NCI-H2196 (cell line): ENCODE measurements at regions not wholly inside any gene's neighbourhood (a gene's known extent, or its start where the extent isn't known, plus 50 kb on each side); places are given as distances from the start of the nearest gene placed in this dataset.

Source experiments
- DNase-seq: peaks from one replicate; lab custom pipeline; 2025; ENCODE audit not compliant: unreplicated experiment; lab: John Stamatoyannopoulos, UW

DNA sequence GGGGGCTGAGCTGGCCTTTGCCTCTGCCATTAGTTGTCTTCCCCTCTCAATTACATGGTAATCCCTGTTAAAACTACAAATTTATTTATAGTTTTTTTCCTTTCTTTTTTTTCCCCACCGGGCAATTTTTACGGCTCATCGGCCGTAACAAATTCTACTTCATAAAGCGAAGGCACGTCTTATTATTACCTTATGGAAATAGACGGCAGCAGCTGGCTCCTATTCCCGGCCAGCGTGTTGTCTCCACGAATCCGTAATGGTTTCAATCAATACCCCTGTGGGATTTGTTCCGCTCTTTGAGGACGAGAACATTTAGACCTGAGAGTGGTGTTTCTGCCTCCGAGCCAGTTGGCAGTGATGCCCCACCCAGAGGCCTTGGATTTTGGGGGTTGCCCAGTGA lies 52.4 kb upstream of the IGSF21 start:
- no peak for DNase-seq

DNA sequence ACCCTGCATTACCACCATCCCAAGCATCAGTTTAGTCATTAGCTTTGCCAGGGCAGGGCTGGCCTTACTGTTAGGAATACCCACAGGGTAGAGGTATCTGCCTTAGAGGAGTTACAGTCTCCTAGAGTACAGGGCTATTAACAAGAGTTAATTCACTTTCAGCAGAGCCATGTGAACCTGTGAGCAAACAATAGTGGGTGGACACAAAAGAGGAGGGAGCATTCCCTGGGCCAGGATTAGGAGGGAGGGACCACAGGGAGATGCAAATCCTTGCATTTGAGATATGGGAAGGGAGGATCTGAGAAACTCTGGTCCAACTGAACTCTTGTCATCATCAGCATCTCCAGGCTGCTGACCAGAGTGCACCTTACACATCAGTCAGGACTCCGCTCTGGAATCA lies 51.1 kb upstream of the IGSF21 start:
- DNase-seq: no peak

DNA sequence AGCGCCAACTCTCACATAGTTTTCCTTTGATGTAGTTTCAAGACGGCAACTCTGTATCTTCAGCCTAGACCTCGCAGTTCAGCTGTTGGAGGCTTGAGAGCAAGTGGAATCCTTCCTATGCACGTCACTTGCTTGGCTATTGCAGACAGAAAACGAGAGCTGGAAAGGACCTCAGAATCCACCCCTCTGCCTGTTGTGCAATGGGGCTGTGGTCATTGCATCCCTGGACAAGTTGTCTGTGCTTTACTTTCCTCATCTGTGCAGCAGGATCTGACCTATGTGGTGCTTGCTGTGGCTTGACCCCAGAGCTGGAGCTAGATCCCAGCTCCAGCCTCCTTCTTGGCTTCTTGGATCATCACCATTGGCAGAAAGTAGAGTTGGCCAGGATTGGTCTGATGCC lies 50.0 kb upstream of the IGSF21 start:
- no peak for DNase-seq
